Keratinocyte (primary cell): ENCODE measurements at regions not wholly inside any gene's neighbourhood (a gene's known extent, or its start where the extent isn't known, plus 50 kb on each side); places are given as distances from the start of the nearest gene placed in this dataset.
"Not testable (repeated sequence)": the region's sequence is repeated elsewhere in the genome, so short reads cannot be mapped to it uniquely, and the experiment has no call there.

ENCODE experiments used
- DNase-seq: peaks from one replicate; pipeline ENCODE4 v3.0.0-alpha.2; 2011; ENCODE audit warnings: low read depth, missing footprints, low spot score
- FAIRE-seq: peaks from 2 replicates; lab custom pipeline; 2011; peaks lifted over from hg19 to GRCh38; lab: Jason Lieb, UNC
- H2AFZ ChIP-seq: 2 replicates; pipeline ENCODE4 v1.6.0; 2012; ENCODE audit warnings: low read length, control low read depth, inconsistent platforms; ENCODE audit not compliant: control insufficient read depth
- H3K27ac ChIP-seq: 2 replicates; pipeline ENCODE4 v1.5.1; 2011; ENCODE audit warnings: low read length; ENCODE audit not compliant: control insufficient read depth, insufficient read depth
- H3K27me3 ChIP-seq: 3 replicates; pipeline ENCODE4 v1.6.0; 2011; ENCODE audit warnings: low read length; ENCODE audit not compliant: control insufficient read depth, insufficient read depth; ENCODE audit errors: extremely low read depth
- H3K36me3 ChIP-seq, 2 experiments: 2 replicates in 1 of 2; 3 replicates in 1 of 2; pipeline ENCODE4 v1.5.1; 2011; ENCODE audit warnings: low read length in 2 of 2, mild to moderate bottlenecking in 1 of 2; ENCODE audit not compliant: control insufficient read depth in 2 of 2, insufficient read depth in 2 of 2; ENCODE audit errors: extremely low read depth in 1 of 2
- H3K4me1 ChIP-seq: 3 replicates; pipeline ENCODE4 v1.5.1; 2011; ENCODE audit warnings: low read length; ENCODE audit not compliant: control insufficient read depth, insufficient read depth; ENCODE audit errors: extremely low read depth
- H3K4me2 ChIP-seq: 3 replicates; pipeline ENCODE4 v1.6.0; 2011; ENCODE audit warnings: low read depth, low read length; ENCODE audit not compliant: control insufficient read depth, insufficient read depth; ENCODE audit errors: extremely low read depth
- H3K4me3 ChIP-seq, 3 experiments: fragments of 200-600 bp in 1 of 3; sonication (generic) in 1 of 3; 2 replicates in 2 of 3; 3 replicates in 1 of 3; pipeline ENCODE4 v1.5.1; 2011 to 2016; ENCODE audit warnings: low read length in 3 of 3, mild to moderate bottlenecking in 3 of 3, control low read depth in 2 of 3, inconsistent platforms in 1 of 3, low read depth in 1 of 3, mixed read lengths in 1 of 3, mixed run types in 1 of 3, moderate library complexity in 1 of 3; ENCODE audit not compliant: control insufficient read depth in 2 of 3, insufficient read depth in 2 of 3; ENCODE audit errors: extremely low read depth in 1 of 3
- H3K79me2 ChIP-seq: 2 replicates; pipeline ENCODE4 v1.6.0; 2012; ENCODE audit warnings: low read length; ENCODE audit not compliant: control insufficient read depth, insufficient read depth
- H3K9ac ChIP-seq: 3 replicates; pipeline ENCODE4 v1.6.0; 2011; ENCODE audit warnings: low read length; ENCODE audit not compliant: control insufficient read depth, insufficient read depth; ENCODE audit errors: extremely low read depth
- H3K9me1 ChIP-seq: 3 replicates; pipeline ENCODE4 v1.6.0; 2011; ENCODE audit warnings: low read length; ENCODE audit not compliant: control insufficient read depth, insufficient read depth; ENCODE audit errors: extremely low read depth
- H3K9me3 ChIP-seq: 2 replicates; pipeline ENCODE4 v1.5.1; 2012; ENCODE audit warnings: low read depth, low read length; ENCODE audit not compliant: control insufficient read depth
- H4K20me1 ChIP-seq: 3 replicates; pipeline ENCODE4 v1.6.0; 2011; ENCODE audit warnings: low read length; ENCODE audit not compliant: control insufficient read depth, insufficient read depth; ENCODE audit errors: extremely low read depth
- EZH2 ChIP-seq: IDR thresholded peaks from one replicate; pipeline ENCODE4 v1.6.1; 2012; ENCODE audit warnings: inconsistent platforms, mild to moderate bottlenecking, low read length, moderate library complexity
- dilution Hi-C: fragments of 300-500 bp; cut with MboI; formaldehyde crosslinking; loops from one replicate; pipeline ENCODE4 v1.7.0; 2020; ENCODE audit warnings: low sequenced_read_pairs; ENCODE audit not compliant: extremely low pct_ligation_motif_present
- TF ChIP-seq, protein P1 (sequence below), 3 experiments: IDR thresholded peaks in 1 of 3; conservative IDR thresholded peaks in 1 of 3; optimal IDR thresholded peaks in 1 of 3; 2 replicates in 2 of 3; 3 replicates in 1 of 3; pipeline versions ENCODE3 to v1.5.1; 2011; ENCODE audit warnings: low read length in 3 of 3, mild to moderate bottlenecking in 3 of 3, moderate library complexity in 2 of 3, control low read depth in 1 of 3, inconsistent platforms in 1 of 3; ENCODE audit not compliant: insufficient read depth in 2 of 3; ENCODE audit errors: extremely low read depth in 1 of 3

DNA sequence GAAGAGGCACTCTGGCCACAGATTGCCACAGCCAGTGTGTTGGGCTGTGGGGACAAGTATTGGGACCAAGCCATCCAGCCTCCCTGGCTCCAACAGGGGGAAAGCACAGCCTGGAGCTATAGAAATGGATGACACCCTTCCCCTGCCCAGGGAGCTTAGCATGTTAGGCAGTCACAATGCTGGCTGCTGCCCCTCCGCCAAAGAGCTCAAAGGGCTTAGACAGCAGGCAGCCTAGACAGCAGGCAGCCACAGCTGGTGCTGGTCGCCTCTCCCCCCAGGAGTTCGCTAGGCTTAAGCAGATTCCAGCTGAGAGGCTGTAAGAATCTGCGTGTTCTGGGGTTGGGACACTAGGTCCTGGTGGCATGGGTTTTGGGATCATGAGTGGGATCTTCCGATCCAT lies 94.5 kb upstream of the MXRA5 start:
- H2AFZ ChIP-seq = no peak overlapping the region
- no peak overlapping the region for H3K27ac ChIP-seq
- H3K9me3 ChIP-seq = no peaks in the 10 kb centered on the region
- H4K20me1 ChIP-seq = no peaks in the 10 kb centered on the region
- TF ChIP-seq, protein P1, sequence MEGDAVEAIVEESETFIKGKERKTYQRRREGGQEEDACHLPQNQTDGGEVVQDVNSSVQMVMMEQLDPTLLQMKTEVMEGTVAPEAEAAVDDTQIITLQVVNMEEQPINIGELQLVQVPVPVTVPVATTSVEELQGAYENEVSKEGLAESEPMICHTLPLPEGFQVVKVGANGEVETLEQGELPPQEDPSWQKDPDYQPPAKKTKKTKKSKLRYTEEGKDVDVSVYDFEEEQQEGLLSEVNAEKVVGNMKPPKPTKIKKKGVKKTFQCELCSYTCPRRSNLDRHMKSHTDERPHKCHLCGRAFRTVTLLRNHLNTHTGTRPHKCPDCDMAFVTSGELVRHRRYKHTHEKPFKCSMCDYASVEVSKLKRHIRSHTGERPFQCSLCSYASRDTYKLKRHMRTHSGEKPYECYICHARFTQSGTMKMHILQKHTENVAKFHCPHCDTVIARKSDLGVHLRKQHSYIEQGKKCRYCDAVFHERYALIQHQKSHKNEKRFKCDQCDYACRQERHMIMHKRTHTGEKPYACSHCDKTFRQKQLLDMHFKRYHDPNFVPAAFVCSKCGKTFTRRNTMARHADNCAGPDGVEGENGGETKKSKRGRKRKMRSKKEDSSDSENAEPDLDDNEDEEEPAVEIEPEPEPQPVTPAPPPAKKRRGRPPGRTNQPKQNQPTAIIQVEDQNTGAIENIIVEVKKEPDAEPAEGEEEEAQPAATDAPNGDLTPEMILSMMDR (optimal IDR thresholded peaks at IDR 0.05 in 1 of 3, IDR thresholded peaks at IDR 0.05 in 1 of 3, conservative IDR thresholded peaks at IDR 0.05 in 1 of 3; ENCODE audit: extremely low read depth in 1 of 3, insufficient read depth in 2 of 3, low read length in 3 of 3) = no peak
- no peak for TF ChIP-seq EZH2
- FAIRE-seq = no peak
- no peak overlapping the region for H3K4me2 ChIP-seq
- H3K27me3 ChIP-seq = no peaks in the 10 kb centered on the region
- no peak overlapping the region for H3K9ac ChIP-seq
- no peaks in the 10 kb centered on the region for H3K4me1 ChIP-seq
- no peaks in the 10 kb centered on the region for H3K79me2 ChIP-seq
- no peaks in the 10 kb centered on the region for H3K36me3 ChIP-seq
- dilution Hi-C loops = no loop called here
- DNase-seq = no peak
- H3K9me1 ChIP-seq = no peaks in the 10 kb centered on the region
- H3K4me3 ChIP-seq = no peak overlapping the region

DNA sequence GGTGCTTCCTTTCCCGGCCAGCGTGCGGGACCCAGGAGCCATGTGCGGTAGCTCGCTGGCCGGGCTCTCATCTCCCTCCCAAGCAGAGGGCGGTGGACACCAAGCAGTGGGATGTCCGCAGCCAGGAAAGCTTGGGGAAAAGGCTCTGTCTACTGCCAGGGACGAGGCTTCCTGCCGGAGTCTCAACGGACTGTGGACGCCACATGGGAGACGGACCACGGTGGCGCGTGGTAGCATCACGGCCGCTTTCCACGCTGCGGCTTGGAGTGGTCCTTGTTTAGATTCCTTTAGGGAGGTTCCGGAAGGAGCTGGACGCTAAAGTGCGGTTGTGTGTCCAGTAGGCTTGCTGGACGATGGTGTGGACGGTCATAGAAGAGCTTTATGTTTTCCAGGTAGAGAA lies 89.5 kb upstream of the MXRA5 start:
- not testable (repeated sequence) for DNase-seq, H3K4me2 ChIP-seq

DNA sequence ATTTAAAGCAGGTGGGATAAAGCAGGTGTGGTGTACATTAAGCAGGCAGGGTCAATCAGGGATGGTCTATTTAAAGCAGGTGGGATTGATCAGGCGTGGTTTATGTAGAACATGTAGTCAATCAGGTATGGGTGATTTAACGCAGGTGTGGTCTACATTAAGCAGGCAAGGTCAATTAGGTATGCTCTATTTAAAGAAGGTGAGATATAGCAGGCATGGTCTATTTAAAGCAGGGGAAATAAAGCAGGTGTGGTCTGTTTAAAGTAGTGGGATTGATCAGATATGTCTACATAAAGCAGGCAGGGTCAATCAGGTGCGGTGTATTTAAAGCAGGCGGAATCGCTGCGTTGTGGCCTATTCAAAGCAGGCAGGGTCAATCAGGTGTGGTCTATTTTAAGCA lies 88.6 kb upstream of the MXRA5 start:
- Histone ChIP-seq H3K27ac (no peak overlapping the region), H3K27me3 (no peaks in the 10 kb centered on the region), H3K9me1 (no peaks in the 10 kb centered on the region), H4K20me1 (no peaks in the 10 kb centered on the region), H2AFZ (no peak overlapping the region), H3K79me2 (no peaks in the 10 kb centered on the region), H3K9ac (no peak overlapping the region), H3K4me3 (no peak overlapping the region), H3K9me3 (no peaks in the 10 kb centered on the region), H3K4me1 (no peaks in the 10 kb centered on the region), H3K36me3 (no peaks in the 10 kb centered on the region), H3K4me2 (no peak overlapping the region)
- DNase-seq (no peak), FAIRE-seq (no peak)
- dilution Hi-C loops = no loop called here
- TF ChIP-seq, protein P1 (optimal IDR thresholded peaks at IDR 0.05 in 1 of 3, IDR thresholded peaks at IDR 0.05 in 1 of 3, conservative IDR thresholded peaks at IDR 0.05 in 1 of 3; ENCODE audit: extremely low read depth in 1 of 3, insufficient read depth in 2 of 3, low read length in 3 of 3) = no peak
- TF ChIP-seq EZH2 = no peak

More for the DNA sequence above, 89.5 kb upstream of the MXRA5 start:
- H3K4me1 ChIP-seq, H4K20me1 ChIP-seq, dilution Hi-C loops, H3K79me2 ChIP-seq, FAIRE-seq, H3K9me1 ChIP-seq, H3K9ac ChIP-seq, H3K4me3 ChIP-seq, H3K27me3 ChIP-seq, H2AFZ ChIP-seq, H3K36me3 ChIP-seq, H3K9me3 ChIP-seq, H3K27ac ChIP-seq: not testable (repeated sequence)
